Calu3 (cell line): ENCODE measurements at regions not wholly inside any gene's neighbourhood (a gene's known extent, or its start where the extent isn't known, plus 50 kb on each side); places are given as distances from the start of the nearest gene placed in this dataset.

Source experiments
- BruUV-seq: library from RNA; stranded (reverse); fragments of 400-500 nt; replicated peaks from 2 replicates; lab custom pipeline; 2021; lab: Mats Ljungman, UMichigan
- CTCF ChIA-PET: fragments of 300-600 bp; sonication (Branson Sonifier 250); formaldehyde crosslinking; loops from one replicate; lab custom pipeline; 2022; ENCODE audit warnings: antibody characterized with exemption; lab: Charles Lee
- DNase-seq: peaks from one replicate; pipeline ENCODE4 v3.0.0; 2022
- H3K27ac Mint-ChIP-seq: one replicate; pipeline ENCODE4 v1.8.0; 2022; ENCODE audit warnings: mixed read lengths; ENCODE audit not compliant: unreplicated experiment
- H3K27me3 Mint-ChIP-seq: one replicate; pipeline ENCODE4 v1.8.0; 2022; ENCODE audit warnings: mixed read lengths; ENCODE audit not compliant: unreplicated experiment
- H3K36me3 Mint-ChIP-seq: one replicate; pipeline ENCODE4 v1.8.0; 2022; ENCODE audit warnings: mild to moderate bottlenecking, moderate library complexity, mixed read lengths; ENCODE audit not compliant: insufficient read depth, unreplicated experiment
- H3K4me1 Mint-ChIP-seq: one replicate; pipeline ENCODE4 v1.8.0; 2022; ENCODE audit warnings: mild to moderate bottlenecking, low read depth, mixed read lengths; ENCODE audit not compliant: unreplicated experiment
- H3K4me3 Mint-ChIP-seq: one replicate; pipeline ENCODE4 v1.8.0; 2022; ENCODE audit warnings: mild to moderate bottlenecking, low read depth, moderate library complexity, mixed read lengths; ENCODE audit not compliant: unreplicated experiment
- H3K9me3 Mint-ChIP-seq: one replicate; pipeline ENCODE4 v1.8.0; 2022; ENCODE audit warnings: low read depth, mixed read lengths; ENCODE audit not compliant: unreplicated experiment
- intact Hi-C: fragments of 100-400 bp; cut with micrococcal nuclease; formaldehyde crosslinking; loops from one replicate; pipeline ENCODE4 v1.10.0; 2022; ENCODE audit not compliant: unreplicated experiment
- TF ChIP-seq, protein P1 (sequence below): fragments of 200-600 bp; IDR thresholded peaks from one replicate; pipeline ENCODE4 v1.8.0; 2022; ENCODE audit warnings: antibody characterized with exemption; ENCODE audit not compliant: unreplicated experiment

DNA sequence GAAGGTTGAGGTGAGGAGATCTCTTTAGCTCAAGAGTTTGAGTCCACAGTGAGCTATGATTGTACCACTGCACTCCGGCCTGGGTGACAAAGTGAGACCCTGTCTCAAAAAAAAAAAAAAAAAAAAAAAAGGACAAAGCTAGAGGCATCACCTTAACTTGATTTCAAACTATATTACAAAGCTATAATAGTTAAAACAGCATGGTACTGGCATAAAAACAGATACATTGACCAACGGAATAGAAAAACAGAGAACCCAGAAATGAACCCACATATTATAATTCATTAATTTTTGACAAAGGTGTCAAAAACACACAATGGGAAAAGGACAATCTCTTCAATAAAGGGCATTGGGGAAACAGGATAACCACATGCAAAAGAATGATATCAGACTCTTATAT is 50.8 kb upstream of the MBOAT1 start:
- CTCF ChIA-PET = interaction anchor here (0.6 kb wide), 1 partner anchor 111 kb away, joined by 4 read pairs; no protein-coding TSS in a partner anchor
- Mint-ChIP-seq H3K4me3 (no peak overlapping the region), H3K36me3 (no peaks in the 10 kb centered on the region), H3K9me3 (no peaks in the 10 kb centered on the region), H3K27ac (no peak overlapping the region), H3K4me1 (peaks cover 21% of the 10 kb centered on the region), H3K27me3 (no peaks in the 10 kb centered on the region)
- intact Hi-C loops = no loop called here
- TF ChIP-seq, protein P1, sequence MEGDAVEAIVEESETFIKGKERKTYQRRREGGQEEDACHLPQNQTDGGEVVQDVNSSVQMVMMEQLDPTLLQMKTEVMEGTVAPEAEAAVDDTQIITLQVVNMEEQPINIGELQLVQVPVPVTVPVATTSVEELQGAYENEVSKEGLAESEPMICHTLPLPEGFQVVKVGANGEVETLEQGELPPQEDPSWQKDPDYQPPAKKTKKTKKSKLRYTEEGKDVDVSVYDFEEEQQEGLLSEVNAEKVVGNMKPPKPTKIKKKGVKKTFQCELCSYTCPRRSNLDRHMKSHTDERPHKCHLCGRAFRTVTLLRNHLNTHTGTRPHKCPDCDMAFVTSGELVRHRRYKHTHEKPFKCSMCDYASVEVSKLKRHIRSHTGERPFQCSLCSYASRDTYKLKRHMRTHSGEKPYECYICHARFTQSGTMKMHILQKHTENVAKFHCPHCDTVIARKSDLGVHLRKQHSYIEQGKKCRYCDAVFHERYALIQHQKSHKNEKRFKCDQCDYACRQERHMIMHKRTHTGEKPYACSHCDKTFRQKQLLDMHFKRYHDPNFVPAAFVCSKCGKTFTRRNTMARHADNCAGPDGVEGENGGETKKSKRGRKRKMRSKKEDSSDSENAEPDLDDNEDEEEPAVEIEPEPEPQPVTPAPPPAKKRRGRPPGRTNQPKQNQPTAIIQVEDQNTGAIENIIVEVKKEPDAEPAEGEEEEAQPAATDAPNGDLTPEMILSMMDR = no peak
- DNase-seq = no peak
- no TSS peak for BruUV-seq

DNA sequence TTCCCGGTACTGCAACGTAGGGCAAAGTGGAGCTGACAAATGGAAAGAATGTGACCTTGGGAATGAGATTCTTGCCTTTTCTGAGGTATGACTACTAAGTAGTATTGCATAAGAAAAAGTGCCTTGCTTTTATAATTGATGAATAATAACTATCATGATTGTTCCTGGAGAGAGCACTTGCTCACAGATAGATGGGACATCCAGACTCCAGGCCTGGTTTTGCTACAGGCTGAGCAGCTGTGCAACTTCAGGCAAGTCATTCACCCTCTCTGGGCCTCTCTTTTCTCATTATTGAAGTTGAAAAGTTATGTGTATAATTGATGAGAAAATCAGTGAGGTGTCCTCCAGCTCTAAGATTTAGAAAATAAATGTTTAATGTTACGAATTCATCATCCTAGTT is 53.6 kb upstream of the MBOAT1 start:
- Mint-ChIP-seq H3K27me3 (no peaks in the 10 kb centered on the region), H3K36me3 (no peaks in the 10 kb centered on the region), H3K4me1 (peaks cover 26% of the 10 kb centered on the region), H3K27ac (no peak overlapping the region), H3K4me3 (no peak overlapping the region), H3K9me3 (no peaks in the 10 kb centered on the region)
- BruUV-seq = no TSS peak
- CTCF ChIA-PET = interaction anchor here (0.5 kb wide), 1 partner anchor 62 kb away, joined by 3 read pairs; no protein-coding TSS in a partner anchor
- TF ChIP-seq, protein P1 = no peak
- intact Hi-C loops = loop anchor here (2.0 to 5.0 kb wide), 2 partner anchors 29 to 139 kb away; no protein-coding TSS in a partner anchor
- DNase-seq = no peak

DNA sequence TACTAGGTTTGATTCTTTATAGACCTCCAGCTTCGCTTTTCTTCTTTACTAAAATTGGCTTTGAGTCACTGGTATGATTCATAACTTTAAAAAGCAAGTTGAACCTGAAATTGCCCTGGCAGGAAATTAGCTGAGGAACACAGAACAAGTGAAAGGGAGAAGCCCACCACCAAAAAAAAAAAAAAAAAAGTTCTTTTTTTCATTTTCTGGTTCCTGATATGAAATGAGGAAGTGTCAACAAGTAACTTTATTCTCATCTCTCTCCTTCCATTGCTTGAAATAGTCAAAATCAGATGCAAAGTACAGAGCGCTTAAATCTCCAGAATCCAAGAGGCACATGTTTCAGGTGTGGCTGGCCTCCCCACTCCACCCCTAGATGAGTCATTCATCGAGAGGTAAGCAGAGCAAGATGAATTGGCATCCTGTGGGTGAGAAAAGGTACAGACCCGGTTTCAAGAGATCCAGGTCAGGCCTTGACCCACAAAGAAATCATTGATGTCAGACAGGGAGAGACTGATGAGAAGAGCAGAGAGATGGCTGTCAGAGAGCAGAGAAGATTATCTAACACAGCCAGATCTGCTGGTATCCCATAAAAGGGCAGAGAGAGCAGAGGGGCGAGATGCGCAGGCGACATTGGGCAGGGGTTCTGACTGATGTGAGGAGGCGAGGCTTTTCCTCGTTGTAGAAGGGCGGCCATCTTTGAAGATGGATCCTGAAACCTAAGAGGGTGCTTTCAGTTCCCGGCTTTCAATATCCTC is 54.8 kb upstream of the MBOAT1 start:
- H3K27ac Mint-ChIP-seq = peak overlapping the region; percentile 68
- no peaks in the 10 kb centered on the region for H3K9me3 Mint-ChIP-seq
- CTCF ChIA-PET = interaction anchor here (0.6 to 0.8 kb wide), 4 partner anchors 9 to 1243 kb away, joined by 3 to 5 read pairs (median 4); no protein-coding TSS in a partner anchor
- peaks cover 35% of the 10 kb centered on the region for H3K4me1 Mint-ChIP-seq
- H3K4me3 Mint-ChIP-seq = peak overlapping the region; percentile 0
- H3K27me3 Mint-ChIP-seq = no peaks in the 10 kb centered on the region
- intact Hi-C loops = loop anchor here (1.0 to 5.0 kb wide), 3 partner anchors 30 to 140 kb away; partner anchors contain the start of gene MBOAT1
- no TSS peak for BruUV-seq
- TF ChIP-seq, protein P1 = peak; percentile 29
- H3K36me3 Mint-ChIP-seq = no peaks in the 10 kb centered on the region
- peak; percentile 80 for DNase-seq

DNA sequence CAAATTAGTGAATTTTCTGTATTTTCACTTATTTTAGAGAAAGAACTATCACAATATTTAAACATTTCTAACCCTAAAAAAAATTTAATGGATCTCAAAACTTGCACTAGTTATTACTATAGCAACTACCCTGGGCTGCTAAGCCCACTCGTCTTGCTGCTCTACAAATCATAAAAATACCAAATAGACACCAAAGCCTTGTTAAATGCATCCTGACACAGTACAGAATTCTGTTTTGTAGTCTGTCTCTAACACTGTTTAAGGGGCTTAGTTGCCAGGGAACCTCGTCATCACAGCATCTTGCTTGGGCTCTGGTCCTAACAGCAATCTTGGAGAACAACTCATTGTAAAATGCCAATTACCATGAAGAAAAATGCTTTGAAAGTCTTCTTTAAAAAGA is 56.9 kb upstream of the MBOAT1 start:
- intact Hi-C loops = loop anchor here (5.0 kb wide), 1 partner anchor 142 kb away; no protein-coding TSS in a partner anchor
- BruUV-seq = no TSS peak
- no peaks in the 10 kb centered on the region for H3K36me3 Mint-ChIP-seq
- H3K27me3 Mint-ChIP-seq = no peaks in the 10 kb centered on the region
- no peak overlapping the region for H3K27ac Mint-ChIP-seq
- CTCF ChIA-PET = no interaction called here
- H3K4me1 Mint-ChIP-seq = peaks cover 41% of the 10 kb centered on the region
- H3K9me3 Mint-ChIP-seq = no peaks in the 10 kb centered on the region
- DNase-seq = no peak
- no peak overlapping the region for H3K4me3 Mint-ChIP-seq
- TF ChIP-seq, protein P1 = no peak
